H7 (cell line): ENCODE measurements at regions not wholly inside any gene's neighbourhood (a gene's known extent, or its start where the extent isn't known, plus 50 kb on each side); places are given as distances from the start of the nearest gene placed in this dataset.

Source experiments
- DNase-seq: peaks from one replicate; pipeline ENCODE4 v3.0.0; 2012
- H3K27me3 ChIP-seq: 2 replicates; pipeline ENCODE4 v1.6.0; 2011; ENCODE audit warnings: mild to moderate bottlenecking, low read length; ENCODE audit not compliant: control insufficient read depth, insufficient read depth
- H3K36me3 ChIP-seq: replicated peaks from 2 replicates; pipeline ENCODE4 v1.5.1; 2011; ENCODE audit warnings: low read length; ENCODE audit not compliant: control insufficient read depth, insufficient read depth
- H3K4me3 ChIP-seq: 2 replicates; pipeline ENCODE4 v1.5.1; 2011; ENCODE audit warnings: low read depth, mild to moderate bottlenecking, control low read depth, low read length, moderate library complexity; ENCODE audit not compliant: insufficient read depth

DNA sequence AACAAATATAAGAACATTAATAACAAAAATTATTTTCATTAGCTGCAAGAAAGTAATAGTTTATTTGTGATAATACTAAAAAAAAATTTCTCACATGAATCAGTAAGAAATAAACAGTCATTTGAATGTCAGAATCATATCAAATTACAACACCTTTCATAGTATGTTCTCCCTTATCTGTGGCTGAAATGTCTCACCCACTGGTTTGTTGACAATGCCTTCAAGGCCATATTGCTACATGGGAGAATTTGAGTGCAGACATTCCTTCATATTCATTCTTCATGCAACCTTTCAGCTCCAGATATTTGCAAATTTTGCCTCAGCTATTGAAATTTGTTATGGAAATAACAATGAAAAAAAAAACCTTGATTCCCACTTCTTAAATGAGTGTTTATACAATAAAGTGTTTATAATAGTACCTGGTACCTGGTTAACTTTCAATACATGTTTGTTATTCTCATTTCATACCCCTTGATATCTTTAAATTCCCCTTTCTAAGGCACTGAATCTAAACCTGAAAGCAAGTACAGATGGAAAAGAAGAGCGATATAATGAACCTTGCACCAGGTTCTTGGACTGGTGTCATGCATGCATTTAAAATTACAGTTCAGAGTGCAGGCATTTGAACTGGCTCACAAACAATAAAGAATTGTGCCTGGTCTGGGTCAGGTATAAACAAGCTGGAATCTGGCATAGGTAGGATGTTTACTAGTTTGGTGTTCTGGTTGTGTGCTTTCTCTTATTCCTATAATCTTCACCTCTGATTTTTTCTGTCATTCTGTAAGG is 242.2 kb upstream of the ADGRL2 start:
- no peak overlapping the region for H3K4me3 ChIP-seq
- no peaks in the 10 kb centered on the region for H3K36me3 ChIP-seq
- DNase-seq = no peak
- H3K27me3 ChIP-seq = no peaks in the 10 kb centered on the region

GRCh38 chr1:81556968-81557367 is 243.8 kb upstream of the ADGRL2 start:
- H3K27me3 ChIP-seq = no peaks in the 10 kb centered on the region
- no peak for DNase-seq
- no peaks in the 10 kb centered on the region for H3K36me3 ChIP-seq
- H3K4me3 ChIP-seq = no peak overlapping the region

- DNase-seq = no peak
- H3K4me3 ChIP-seq = no peak overlapping the region
- no peaks in the 10 kb centered on the region for H3K27me3 ChIP-seq
- no peaks in the 10 kb centered on the region for H3K36me3 ChIP-seq
Observed at GRCh38 chr1:81554534-81554933, 246.2 kb upstream of the ADGRL2 start.

DNA sequence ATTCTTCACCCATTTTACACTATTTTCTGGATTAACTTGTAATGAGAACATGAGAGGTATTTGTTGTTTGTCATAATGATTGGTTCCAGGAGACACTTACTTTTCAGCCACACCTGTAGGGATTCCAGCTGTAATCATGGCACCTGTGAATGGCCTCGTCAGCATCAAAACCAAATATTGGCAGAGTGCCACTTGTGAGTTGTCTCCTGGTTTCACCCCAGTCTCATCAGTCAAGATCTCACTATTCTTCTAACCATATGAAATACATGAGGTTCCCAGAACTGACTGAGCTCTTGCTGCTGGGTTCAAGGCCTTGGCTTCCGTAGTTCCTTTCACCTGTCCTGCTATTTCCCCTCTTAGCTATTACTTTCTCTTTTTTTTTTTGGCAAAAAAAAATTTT is 246.6 kb upstream of the ADGRL2 start:
- Histone ChIP-seq H3K27me3 (no peaks in the 10 kb centered on the region), H3K4me3 (no peak overlapping the region), H3K36me3 (no peaks in the 10 kb centered on the region)
- DNase-seq = no peak

DNA sequence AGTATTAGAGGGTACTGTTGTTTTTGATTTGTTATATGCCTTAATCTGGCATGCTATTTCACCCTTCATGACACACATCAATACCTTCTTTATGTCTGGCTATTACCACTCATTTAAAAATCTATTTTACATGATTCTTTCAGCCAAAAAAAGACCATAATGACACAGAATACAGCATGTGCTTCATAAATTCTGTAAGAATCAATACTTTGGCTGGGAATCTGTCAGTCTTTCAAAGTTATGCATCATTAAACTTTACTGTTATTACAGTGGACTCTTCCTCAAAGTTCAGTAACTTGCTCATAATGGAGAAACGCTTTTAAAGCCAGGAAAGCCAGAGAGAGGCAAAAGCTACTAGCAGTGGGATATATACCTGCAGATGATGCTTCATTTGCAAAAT is 247.2 kb upstream of the ADGRL2 start:
- Histone ChIP-seq H3K36me3 (no peaks in the 10 kb centered on the region), H3K4me3 (no peak overlapping the region), H3K27me3 (no peaks in the 10 kb centered on the region)
- DNase-seq = no peak

- Histone ChIP-seq H3K27me3 (no peaks in the 10 kb centered on the region), H3K4me3 (no peak overlapping the region), H3K36me3 (no peaks in the 10 kb centered on the region)
- DNase-seq = no peak
Observed at GRCh38 chr1:81551946-81552345, 248.8 kb upstream of the ADGRL2 start.

- H3K36me3 ChIP-seq = no peaks in the 10 kb centered on the region
- no peaks in the 10 kb centered on the region for H3K27me3 ChIP-seq
- DNase-seq = no peak
- no peak overlapping the region for H3K4me3 ChIP-seq
Observed at GRCh38 chr1:81550753-81551152, 250.0 kb upstream of the ADGRL2 start.

DNA sequence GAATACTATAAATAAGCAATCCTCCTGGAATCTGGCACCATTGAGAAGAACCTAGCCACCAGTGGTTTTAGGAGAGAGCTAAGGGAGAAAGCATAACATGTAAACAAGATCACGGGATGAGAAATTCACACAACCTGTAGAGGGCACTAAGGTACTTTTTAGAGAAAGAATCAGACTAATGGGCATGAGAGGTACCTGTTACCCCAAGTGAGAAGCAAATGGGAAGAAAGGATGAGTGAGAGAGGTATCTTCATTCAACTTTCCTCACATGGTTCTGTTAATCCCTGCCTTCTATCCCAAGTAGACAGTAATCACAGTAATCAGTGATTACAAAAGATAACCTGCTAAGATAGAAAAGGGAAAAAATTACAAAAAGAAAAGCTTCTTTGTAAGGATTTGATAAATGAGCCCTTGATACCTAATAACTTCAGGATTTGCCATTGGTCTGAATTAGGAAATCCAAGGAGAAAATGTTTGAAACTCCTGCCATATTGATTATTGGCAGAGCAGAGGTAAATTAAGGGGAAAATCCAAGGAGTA is 251.1 kb upstream of the ADGRL2 start:
- peak; percentile 12 for DNase-seq
- Histone ChIP-seq H3K36me3 (no peaks in the 10 kb centered on the region), H3K27me3 (no peaks in the 10 kb centered on the region), H3K4me3 (no peak overlapping the region)

GRCh38 chr1:81548918-81549587 is 251.7 kb upstream of the ADGRL2 start:
- H3K27me3 ChIP-seq = no peaks in the 10 kb centered on the region
- DNase-seq = no peak
- H3K36me3 ChIP-seq = no peaks in the 10 kb centered on the region
- no peak overlapping the region for H3K4me3 ChIP-seq

GRCh38 chr1:81547912-81548303 is 252.8 kb upstream of the ADGRL2 start:
- Histone ChIP-seq H3K4me3 (no peak overlapping the region), H3K27me3 (no peaks in the 10 kb centered on the region), H3K36me3 (no peaks in the 10 kb centered on the region)
- no peak for DNase-seq

DNA sequence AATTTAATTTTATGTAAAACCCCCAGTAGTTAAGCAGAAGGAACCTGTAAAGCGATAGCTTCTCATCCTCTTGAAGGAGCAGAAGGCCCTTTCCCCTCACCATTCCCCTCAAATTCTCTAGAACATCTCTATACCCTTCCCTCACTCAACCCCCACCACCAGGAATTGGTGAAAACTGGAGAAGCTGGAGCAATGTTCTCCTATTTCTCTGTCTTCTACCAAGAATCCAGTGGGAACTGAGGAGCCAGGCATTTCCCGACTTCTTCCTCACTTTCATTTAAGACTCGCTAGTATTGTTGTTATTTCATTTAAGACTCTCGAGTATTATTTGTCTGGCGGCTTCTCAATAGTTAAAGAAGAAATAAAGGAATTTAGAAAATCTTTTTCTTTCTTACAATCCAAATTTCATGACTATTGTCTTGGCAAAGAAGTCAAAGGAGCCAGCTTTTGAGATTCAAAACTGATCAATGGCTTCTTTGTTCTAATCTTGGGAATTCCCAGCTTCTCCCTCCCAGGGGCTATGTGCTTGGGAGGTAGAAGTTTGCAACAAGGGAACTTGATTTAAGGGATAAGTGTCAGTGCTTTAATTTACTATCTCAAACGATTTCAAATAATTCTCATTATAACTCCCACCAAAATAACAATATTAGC is 253.3 kb upstream of the ADGRL2 start:
- no peak overlapping the region for H3K4me3 ChIP-seq

GRCh38 chr1:81545734-81546133 is 255.0 kb upstream of the ADGRL2 start:
- H3K36me3 ChIP-seq = no peaks in the 10 kb centered on the region
- H3K4me3 ChIP-seq = no peak overlapping the region
- no peaks in the 10 kb centered on the region for H3K27me3 ChIP-seq
- DNase-seq = no peak

More for the DNA sequence above, 253.3 kb upstream of the ADGRL2 start:
- DNase-seq = peak; percentile 37
- H3K36me3 ChIP-seq = no peaks in the 10 kb centered on the region
- no peaks in the 10 kb centered on the region for H3K27me3 ChIP-seq

DNA sequence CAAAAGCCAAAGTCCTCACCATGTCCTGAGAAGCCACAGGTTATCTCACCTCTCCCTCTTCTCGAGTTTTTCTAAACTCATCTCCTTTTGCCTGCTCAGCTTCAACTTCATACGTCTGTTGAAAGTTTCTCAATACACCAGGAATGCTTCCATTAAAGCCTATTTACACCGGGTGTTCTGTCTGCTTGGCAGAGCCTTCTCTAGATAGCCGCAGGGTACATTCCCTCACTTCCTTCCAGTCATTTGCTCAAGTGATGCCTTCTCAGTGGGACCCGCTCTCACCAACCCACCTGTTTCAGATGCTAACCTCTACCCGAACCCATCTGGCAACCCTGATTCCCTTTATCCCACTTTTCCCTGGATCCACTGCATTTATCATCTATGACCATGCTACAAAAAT is 257.0 kb upstream of the ADGRL2 start:
- Histone ChIP-seq H3K4me3 (no peak overlapping the region), H3K27me3 (no peaks in the 10 kb centered on the region), H3K36me3 (no peaks in the 10 kb centered on the region)
- DNase-seq = no peak

DNA sequence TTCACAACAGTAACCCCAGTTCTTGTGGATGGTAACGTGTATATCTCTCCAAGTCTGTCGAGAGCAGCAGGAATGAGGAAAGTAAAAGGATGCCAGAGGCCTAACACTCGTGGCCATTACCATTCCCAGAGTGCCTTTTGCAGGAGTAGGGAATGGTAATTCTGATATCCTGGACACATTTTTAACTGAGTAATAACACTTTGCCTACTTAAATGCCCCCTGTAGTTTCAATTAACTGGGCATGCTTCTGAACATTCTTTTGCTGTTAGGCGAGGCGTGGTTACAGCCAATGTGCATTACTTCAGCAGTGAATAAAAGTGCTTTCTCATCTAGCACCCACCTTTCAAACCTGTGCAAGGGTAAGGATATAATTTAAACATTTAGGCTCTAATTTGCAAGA is 258.5 kb upstream of the ADGRL2 start:
- no peak for DNase-seq
- no peaks in the 10 kb centered on the region for H3K27me3 ChIP-seq
- H3K4me3 ChIP-seq = no peak overlapping the region
- no peaks in the 10 kb centered on the region for H3K36me3 ChIP-seq

DNA sequence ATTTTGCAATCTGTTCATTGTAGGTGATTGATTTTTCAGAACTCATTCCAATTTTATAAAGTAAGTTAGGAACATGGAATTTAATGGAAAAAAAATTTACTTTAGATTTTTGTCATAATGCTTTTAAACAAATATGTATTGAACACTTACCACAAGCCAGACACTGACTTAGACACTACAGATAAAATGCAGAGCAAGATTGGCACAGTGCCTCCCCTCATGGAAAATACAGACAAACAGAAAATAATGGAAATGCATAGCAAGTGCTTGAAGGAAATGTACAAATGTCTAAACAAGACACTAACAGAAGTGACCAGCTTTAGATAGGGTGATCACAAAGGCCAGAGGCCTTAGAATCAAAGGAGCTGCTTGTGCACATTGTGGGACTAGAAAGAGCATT is 260.5 kb upstream of the ADGRL2 start:
- no peak for DNase-seq
- Histone ChIP-seq H3K4me3 (no peak overlapping the region), H3K36me3 (no peaks in the 10 kb centered on the region), H3K27me3 (no peaks in the 10 kb centered on the region)
